H9 (cell line): ENCODE measurements at regions not wholly inside any gene's neighbourhood (a gene's known extent, or its start where the extent isn't known, plus 50 kb on each side); places are given as distances from the start of the nearest gene placed in this dataset.

Experiments
- DNase-seq: peaks from one replicate; pipeline ENCODE4 v3.0.0-alpha.2; 2017
- H2AFZ ChIP-seq: one replicate; pipeline ENCODE4 v1.6.1; 2013; ENCODE audit warnings: mild to moderate bottlenecking, low read length, control low read depth, moderate library complexity
- H2AK5ac ChIP-seq: 2 replicates; pipeline ENCODE4 v1.6.1; 2013; ENCODE audit warnings: low read length, control low read depth, mixed read lengths; ENCODE audit not compliant: insufficient read length
- H2BK120ac ChIP-seq: one replicate; pipeline ENCODE4 v1.6.1; 2013; ENCODE audit warnings: low read depth, mild to moderate bottlenecking, low read length, control low read depth, inconsistent platforms; ENCODE audit not compliant: poor library complexity, severe bottlenecking
- H2BK12ac ChIP-seq: 2 replicates; pipeline ENCODE4 v1.6.1; 2013; ENCODE audit warnings: low read length, control low read depth, mixed read lengths, low read depth; ENCODE audit not compliant: insufficient read length
- H2BK15ac ChIP-seq: 2 replicates; pipeline ENCODE4 v1.6.1; 2013; ENCODE audit warnings: low read depth, low read length, control low read depth
- H2BK20ac ChIP-seq: one replicate; pipeline ENCODE4 v1.6.1; 2013; ENCODE audit warnings: low read depth, mild to moderate bottlenecking, low read length, control low read depth, inconsistent platforms; ENCODE audit not compliant: poor library complexity, severe bottlenecking
- H2BK5ac ChIP-seq: 2 replicates; pipeline ENCODE4 v1.6.1; 2013; ENCODE audit warnings: low read length, control low read depth, mixed read lengths; ENCODE audit not compliant: insufficient read length
- H3K14ac ChIP-seq: 2 replicates; pipeline ENCODE4 v1.6.1; 2013; ENCODE audit warnings: low read length, control low read depth; ENCODE audit not compliant: insufficient read depth
- H3K18ac ChIP-seq: 2 replicates; pipeline ENCODE4 v1.6.1; 2013; ENCODE audit warnings: low read depth, mild to moderate bottlenecking, mixed read lengths, low read length, control low read depth; ENCODE audit not compliant: insufficient read length
- H3K23ac ChIP-seq: 2 replicates; pipeline ENCODE4 v1.6.1; 2013; ENCODE audit warnings: low read length, control low read depth, mixed read lengths, low read depth; ENCODE audit not compliant: insufficient read length
- H3K23me2 ChIP-seq: 2 replicates; pipeline ENCODE4 v1.6.1; 2013; ENCODE audit warnings: low read depth, mild to moderate bottlenecking, mixed read lengths, low read length, control low read depth; ENCODE audit not compliant: insufficient read length, poor library complexity, severe bottlenecking
- H3K27ac ChIP-seq: 2 replicates; pipeline ENCODE4 v1.5.1; 2013; ENCODE audit warnings: low read length, control low read depth, mixed read lengths, low read depth; ENCODE audit not compliant: insufficient read length
- H3K27me3 ChIP-seq: 2 replicates; pipeline ENCODE4 v1.6.1; 2013; ENCODE audit warnings: low read length, control low read depth, inconsistent platforms; ENCODE audit not compliant: insufficient read depth
- H3K4ac ChIP-seq: 2 replicates; pipeline ENCODE4 v1.6.1; 2013; ENCODE audit warnings: low read depth, mild to moderate bottlenecking, control low read depth, inconsistent platforms, low read length, moderate library complexity
- H3K4me1 ChIP-seq: 2 replicates; pipeline ENCODE4 v1.6.1; 2013; ENCODE audit warnings: low read length, control low read depth, inconsistent platforms; ENCODE audit not compliant: insufficient read depth
- H3K4me2 ChIP-seq: 2 replicates; pipeline ENCODE4 v1.6.1; 2013; ENCODE audit warnings: low read length, control low read depth, mixed read lengths; ENCODE audit not compliant: insufficient read length, insufficient read depth
- H3K56ac ChIP-seq: 2 replicates; pipeline ENCODE4 v1.6.1; 2013; ENCODE audit warnings: low read depth, mild to moderate bottlenecking, mixed read lengths, low read length, control low read depth; ENCODE audit not compliant: insufficient read length
- H3K79me1 ChIP-seq: 2 replicates; pipeline ENCODE4 v1.6.1; 2013; ENCODE audit warnings: low read depth, mild to moderate bottlenecking, moderate library complexity, low read length, control low read depth, inconsistent platforms; ENCODE audit not compliant: insufficient read depth, poor library complexity, severe bottlenecking
- H3K79me2 ChIP-seq: 2 replicates; pipeline ENCODE4 v1.6.1; 2013; ENCODE audit warnings: low read length, control low read depth, inconsistent platforms; ENCODE audit not compliant: insufficient read depth
- H3K9ac ChIP-seq: 2 replicates; pipeline ENCODE4 v1.6.1; 2013; ENCODE audit warnings: low read length, control low read depth, mixed read lengths; ENCODE audit not compliant: insufficient read length; ENCODE audit errors: extremely low read depth
- H3K9me3 ChIP-seq: one replicate; pipeline ENCODE4 v1.6.1; 2013; ENCODE audit warnings: low read depth, low read length, inconsistent platforms; ENCODE audit not compliant: control insufficient read depth
- H3T11ph ChIP-seq: one replicate; pipeline ENCODE4 v1.6.1; 2013; ENCODE audit warnings: mild to moderate bottlenecking, low read length, control low read depth, inconsistent platforms
- H4K20me1 ChIP-seq: one replicate; pipeline ENCODE4 v1.6.1; 2013; ENCODE audit not compliant: control insufficient read depth, insufficient read length, insufficient read depth
- H4K5ac ChIP-seq: 2 replicates; pipeline ENCODE4 v1.6.1; 2013; ENCODE audit warnings: low read depth, mild to moderate bottlenecking, mixed read lengths, low read length, control low read depth; ENCODE audit not compliant: insufficient read length
- H4K8ac ChIP-seq: replicated peaks from 2 replicates; pipeline ENCODE4 v1.6.1; 2013; ENCODE audit warnings: low read length, control low read depth, mixed read lengths, low read depth; ENCODE audit not compliant: insufficient read length
- H4K91ac ChIP-seq: 2 replicates; pipeline ENCODE4 v1.6.1; 2013; ENCODE audit warnings: low read depth, mild to moderate bottlenecking, moderate library complexity, mixed read lengths, low read length, control low read depth; ENCODE audit not compliant: insufficient read length
- H3K27ac Mint-ChIP-seq, 3 experiments: 2 replicates in 2 of 3; 3 replicates in 1 of 3; pipeline ENCODE4 v1.8.0; 2020 to 2021; ENCODE audit warnings: mixed read lengths in 3 of 3, mild to moderate bottlenecking in 1 of 3, moderate library complexity in 1 of 3
- H3K27me3 Mint-ChIP-seq: 2 replicates; pipeline ENCODE4 v1.8.0; 2021; ENCODE audit warnings: low read depth, mild to moderate bottlenecking, moderate library complexity, mixed read lengths
- H3K36me3 Mint-ChIP-seq, 3 experiments: 2 replicates in 2 of 3; 3 replicates in 1 of 3; pipeline ENCODE4 v1.8.0; 2020 to 2021; ENCODE audit warnings: low read depth in 3 of 3, mixed read lengths in 3 of 3; ENCODE audit not compliant: insufficient read depth in 1 of 3
- H3K4me1 Mint-ChIP-seq, 2 experiments: 2 replicates each; pipeline ENCODE4 v1.8.0; 2020; ENCODE audit warnings: mixed read lengths in 2 of 2
- H3K4me3 Mint-ChIP-seq, 2 experiments: 2 replicates in 1 of 2; 3 replicates in 1 of 2; pipeline ENCODE4 v1.8.0; 2020 to 2021; ENCODE audit warnings: mild to moderate bottlenecking in 2 of 2, mixed read lengths in 2 of 2, moderate library complexity in 1 of 2
- H3K9me3 Mint-ChIP-seq, 2 experiments: 2 replicates in 1 of 2; 3 replicates in 1 of 2; pipeline ENCODE4 v1.8.0; 2020; ENCODE audit warnings: mild to moderate bottlenecking in 2 of 2, mixed read lengths in 2 of 2, moderate library complexity in 1 of 2
- WGBS: extraction: QIAGEN DNeasy Blood & Tissue Kit; methylation state at CpG from one replicate; pipeline ENCODE4 v1.1.7; 2013; ENCODE audit warnings: missing lambda C conversion rate, low lambda C conversion rate, mixed read lengths; ENCODE audit not compliant: insufficient read length; ENCODE audit errors: extremely low coverage; 5-methylcytosine and 5-hydroxymethylcytosine counted together
- TF ChIP-seq, protein P1 (sequence below): fragments of 200-600 bp; sonication (generic); conservative IDR thresholded peaks from 3 replicates; pipeline ENCODE4 v1.8.0; 2021; ENCODE audit warnings: antibody characterized with exemption, mild to moderate bottlenecking

DNA sequence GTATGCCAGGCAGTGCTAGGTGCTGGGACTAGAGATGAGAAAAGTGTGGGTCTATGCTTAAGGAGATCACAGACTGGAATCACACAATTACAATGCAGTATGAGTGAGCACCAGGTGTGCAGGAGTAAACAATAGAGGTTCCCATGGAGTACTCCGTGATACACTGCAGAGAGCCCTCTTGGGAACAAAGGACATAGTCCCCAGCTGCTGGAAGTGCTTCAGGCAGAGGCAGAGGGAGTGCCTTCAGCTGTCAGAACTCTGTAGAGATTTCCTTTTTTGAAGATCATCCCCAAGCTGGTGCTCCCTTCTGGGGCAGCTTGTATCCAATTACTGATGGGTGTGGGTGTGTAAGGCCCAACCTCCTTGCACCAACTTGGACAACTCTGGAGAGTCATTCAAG, 143.5 kb upstream of the PLET1 start:
- H3K4me1 ChIP-seq, result peaks cover 10% of the 10 kb centered on the region; the same call in 1 of the 2 replicates

More for the DNA sequence above, 143.5 kb upstream of the PLET1 start:
- H3K4me1 Mint-ChIP-seq, result peaks cover 11 to 14% of the 10 kb centered on the region in 2 experiments
- no peak overlapping the region for H4K91ac ChIP-seq
- no peak overlapping the region for H3K27ac Mint-ChIP-seq
- H3K4me2 ChIP-seq, result no peak overlapping the region
- no peak overlapping the region for H4K5ac ChIP-seq
- no peaks in the 10 kb centered on the region for H3K9me3 Mint-ChIP-seq
- H3K23me2 ChIP-seq, result no peaks in the 10 kb centered on the region
- H2BK20ac ChIP-seq, result no peak overlapping the region
- H3K27me3 Mint-ChIP-seq, result peaks cover 16% of the 10 kb centered on the region
- no peak overlapping the region for H3K4me3 Mint-ChIP-seq
- H2BK15ac ChIP-seq, result no peak overlapping the region
- no peak overlapping the region for H3K56ac ChIP-seq
- no peak overlapping the region for H3T11ph ChIP-seq
- H2AK5ac ChIP-seq, result no peak overlapping the region
- no peak overlapping the region for H3K4ac ChIP-seq
- WGBS, result no CpG with 5 or more reads among the region's 1 CpG
- no peak overlapping the region for H2BK5ac ChIP-seq
- no peak overlapping the region for H3K18ac ChIP-seq
- H3K79me1 ChIP-seq, result no peaks in the 10 kb centered on the region
- H3K27me3 ChIP-seq, result no peaks in the 10 kb centered on the region
- no peak overlapping the region for H2BK12ac ChIP-seq
- no peaks in the 10 kb centered on the region for H3K36me3 Mint-ChIP-seq
- H3K79me2 ChIP-seq, result no peaks in the 10 kb centered on the region
- no peak for DNase-seq
- TF ChIP-seq, protein P1, sequence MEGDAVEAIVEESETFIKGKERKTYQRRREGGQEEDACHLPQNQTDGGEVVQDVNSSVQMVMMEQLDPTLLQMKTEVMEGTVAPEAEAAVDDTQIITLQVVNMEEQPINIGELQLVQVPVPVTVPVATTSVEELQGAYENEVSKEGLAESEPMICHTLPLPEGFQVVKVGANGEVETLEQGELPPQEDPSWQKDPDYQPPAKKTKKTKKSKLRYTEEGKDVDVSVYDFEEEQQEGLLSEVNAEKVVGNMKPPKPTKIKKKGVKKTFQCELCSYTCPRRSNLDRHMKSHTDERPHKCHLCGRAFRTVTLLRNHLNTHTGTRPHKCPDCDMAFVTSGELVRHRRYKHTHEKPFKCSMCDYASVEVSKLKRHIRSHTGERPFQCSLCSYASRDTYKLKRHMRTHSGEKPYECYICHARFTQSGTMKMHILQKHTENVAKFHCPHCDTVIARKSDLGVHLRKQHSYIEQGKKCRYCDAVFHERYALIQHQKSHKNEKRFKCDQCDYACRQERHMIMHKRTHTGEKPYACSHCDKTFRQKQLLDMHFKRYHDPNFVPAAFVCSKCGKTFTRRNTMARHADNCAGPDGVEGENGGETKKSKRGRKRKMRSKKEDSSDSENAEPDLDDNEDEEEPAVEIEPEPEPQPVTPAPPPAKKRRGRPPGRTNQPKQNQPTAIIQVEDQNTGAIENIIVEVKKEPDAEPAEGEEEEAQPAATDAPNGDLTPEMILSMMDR, result no peak
- no peak overlapping the region for H3K23ac ChIP-seq
- H2AFZ ChIP-seq, result no peak overlapping the region
- no peak overlapping the region for H3K14ac ChIP-seq
- H4K20me1 ChIP-seq, result no peaks in the 10 kb centered on the region
- no peaks in the 10 kb centered on the region for H3K9me3 ChIP-seq
- no peak overlapping the region for H2BK120ac ChIP-seq
- H3K27ac ChIP-seq, result no peak overlapping the region
- H4K8ac ChIP-seq, result no peak overlapping the region
- no peak overlapping the region for H3K9ac ChIP-seq
